ENCODE measurements at regions not wholly inside any gene's neighbourhood (a gene's known extent, or its start where the extent isn't known, plus 50 kb on each side); places are given as distances from the start of the nearest gene placed in this dataset.

- Histone ChIP-seq H3K27me3 (no peaks in the 10 kb centered on the region), H3K36me3 (no peaks in the 10 kb centered on the region), H3K9me3 (no peaks in the 10 kb centered on the region), H3K4me1 (peaks cover 0 to 20% (median 10%) of the 10 kb centered on the region in 4 donors), H3K4me3 (no peak overlapping the region), H3K27ac (no peak overlapping the region)
- WGBS, 2 donors: 28 to 72% methylated on average over 3 of the region's 3 CpGs
- no peak for DNase-seq
- peak in 1 of 4 donors; percentile 11 for TF ChIP-seq EP300 (IDR thresholded peaks at IDR 0.05)
- TF ChIP-seq POLR2A (IDR thresholded peaks at IDR 0.05): no peak
- intact Hi-C loops (cut with DNase I): no loop called here
These were observed 133.9 kb downstream of the DIPK2A start for GRCh38 chr3:144105542-144105941.

DNA sequence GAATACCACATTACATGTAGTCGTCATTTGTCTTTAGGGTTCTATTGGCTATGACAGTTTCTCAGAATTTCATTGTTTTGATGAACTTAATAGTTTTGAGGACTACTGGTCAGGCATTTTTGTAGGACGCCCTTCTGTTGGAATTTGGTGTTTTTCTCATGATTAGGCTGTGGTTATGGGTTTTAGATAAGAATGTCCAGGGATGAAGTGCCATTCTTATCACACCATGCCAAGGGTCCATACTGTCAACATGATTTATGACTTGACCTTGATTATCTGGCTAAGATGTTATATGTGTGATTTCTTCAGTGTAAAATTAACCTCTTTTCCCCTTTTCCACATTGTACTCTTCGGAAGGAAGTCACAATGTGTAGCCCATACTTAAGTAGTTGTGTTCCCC lies 135.3 kb downstream of the DIPK2A start:
- Histone ChIP-seq H3K27me3 (no peaks in the 10 kb centered on the region), H3K9me3 (no peaks in the 10 kb centered on the region), H3K36me3 (no peaks in the 10 kb centered on the region), H3K4me3 (no peak overlapping the region), H3K27ac (no peak overlapping the region), H3K4me1 (peaks cover 0 to 33% (median 11%) of the 10 kb centered on the region in 4 donors)
- TF ChIP-seq CTCF (IDR thresholded peaks at IDR 0.05): no peak
- no peak for TF ChIP-seq POLR2AphosphoS5 (IDR thresholded peaks at IDR 0.05)
- no peak for TF ChIP-seq EP300 (IDR thresholded peaks at IDR 0.05)
- TF ChIP-seq POLR2A (IDR thresholded peaks at IDR 0.05): no peak
- 70 to 74% methylated on average over 3 of the region's 3 CpGs for WGBS, 2 donors
- intact Hi-C loops (cut with DNase I): no loop called here
- no peak for DNase-seq

DNA sequence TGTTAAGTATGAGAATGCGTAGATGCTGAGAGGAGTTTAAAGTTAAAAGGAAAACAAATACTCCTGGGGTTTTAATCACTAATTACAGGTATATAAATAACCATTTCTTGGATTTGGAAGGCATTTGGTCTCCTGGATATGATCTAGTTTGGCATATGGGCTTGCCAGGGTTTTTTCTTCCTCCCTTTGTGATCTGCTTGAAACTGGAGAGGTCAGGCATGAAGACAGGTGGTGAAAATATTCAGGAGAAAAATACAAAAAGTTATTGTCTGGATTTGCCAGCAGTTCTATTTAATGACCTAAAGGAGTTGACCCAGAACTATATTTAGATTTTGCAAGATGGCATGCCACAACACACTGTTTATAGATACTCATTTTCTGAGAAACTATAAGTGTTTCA lies 136.3 kb downstream of the DIPK2A start:
- WGBS, 2 donors: 88 to 90% methylated on average over 1 of the region's 1 CpG

GRCh38 chr3:144109944-144110343 lies 138.3 kb downstream of the DIPK2A start:
- no peak for DNase-seq
- no peaks in the 10 kb centered on the region for H3K9me3 ChIP-seq
- H3K36me3 ChIP-seq: no peaks in the 10 kb centered on the region
- H3K4me1 ChIP-seq: peaks cover 0 to 24% (median 3%) of the 10 kb centered on the region in 4 donors
- no peak overlapping the region for H3K27ac ChIP-seq
- intact Hi-C loops (cut with DNase I): no loop called here
- TF ChIP-seq POLR2A (IDR thresholded peaks at IDR 0.05) (no peak), EP300 (IDR thresholded peaks at IDR 0.05) (no peak), POLR2AphosphoS5 (IDR thresholded peaks at IDR 0.05) (no peak), CTCF (IDR thresholded peaks at IDR 0.05) (no peak)
- 75 to 77% methylated on average over 3 of the region's 3 CpGs for WGBS, 2 donors
- H3K27me3 ChIP-seq: no peaks in the 10 kb centered on the region
- no peak overlapping the region for H3K4me3 ChIP-seq

More for the DNA sequence above, 136.3 kb downstream of the DIPK2A start:
- Histone ChIP-seq H3K27ac (no peak overlapping the region), H3K4me1 (peaks cover 0 to 29% (median 8%) of the 10 kb centered on the region in 4 donors), H3K36me3 (no peaks in the 10 kb centered on the region), H3K4me3 (no peak overlapping the region), H3K9me3 (no peaks in the 10 kb centered on the region), H3K27me3 (no peaks in the 10 kb centered on the region)
- DNase-seq: no peak
- no peak for TF ChIP-seq EP300 (IDR thresholded peaks at IDR 0.05)
- no peak for TF ChIP-seq CTCF (IDR thresholded peaks at IDR 0.05)
- TF ChIP-seq POLR2A (IDR thresholded peaks at IDR 0.05): no peak
- TF ChIP-seq POLR2AphosphoS5 (IDR thresholded peaks at IDR 0.05): no peak
- intact Hi-C loops (cut with DNase I): no loop called here

- Histone ChIP-seq H3K36me3 (no peaks in the 10 kb centered on the region), H3K4me3 (no peak overlapping the region), H3K27me3 (no peaks in the 10 kb centered on the region), H3K4me1 (peaks cover 0 to 24% (median 3%) of the 10 kb centered on the region in 4 donors), H3K27ac (no peak overlapping the region), H3K9me3 (no peaks in the 10 kb centered on the region)
- no peak for DNase-seq
- no peak for TF ChIP-seq POLR2A (IDR thresholded peaks at IDR 0.05)
- TF ChIP-seq EP300 (IDR thresholded peaks at IDR 0.05): no peak
- TF ChIP-seq POLR2AphosphoS5 (IDR thresholded peaks at IDR 0.05): no peak
- no peak for TF ChIP-seq CTCF (IDR thresholded peaks at IDR 0.05)
- WGBS, 2 donors: 84 to 90% methylated on average over 2 of the region's 2 CpGs
- intact Hi-C loops (cut with DNase I): no loop called here
These were observed 140.4 kb downstream of the DIPK2A start for GRCh38 chr3:144112036-144112435.

Measured in sigmoid colon (tissue), 6 donors.